Esophagus squamous epithelium (tissue), 4 donors: ENCODE measurements at regions not wholly inside any gene's neighbourhood (a gene's known extent, or its start where the extent isn't known, plus 50 kb on each side); places are given as distances from the start of the nearest gene placed in this dataset.

Experiments used
- CTCF ChIP-seq, 6 experiments: fragments of 450-650 bp in 4 of 6; fragments of 200-600 bp in 2 of 6; sonication (generic) in 2 of 6; IDR thresholded peaks; one replicate each; pipeline ENCODE4 v1.5.1; 2016 to 2019; ENCODE audit warnings: antibody characterized with exemption in 6 of 6, mild to moderate bottlenecking in 4 of 6, moderate library complexity in 4 of 6
- POLR2A ChIP-seq, 4 donors: fragments of 450-650 bp; IDR thresholded peaks; one replicate each; pipeline ENCODE4 v1.6.1; 2017; ENCODE audit warnings: antibody characterized with exemption in 4 of 4, mild to moderate bottlenecking in 4 of 4, moderate library complexity in 3 of 4

- TF ChIP-seq POLR2A (IDR thresholded peaks at IDR 0.05): no peak
- no peak for TF ChIP-seq CTCF (IDR thresholded peaks at IDR 0.05)
Observed at GRCh38 chr13:83057119-83057518, 825.2 kb downstream of the SLITRK1 start.
